Adrenal gland (tissue), 9 donors: ENCODE measurements at regions not wholly inside any gene's neighbourhood (a gene's known extent, or its start where the extent isn't known, plus 50 kb on each side); places are given as distances from the start of the nearest gene placed in this dataset.

Experiments
- DNase-seq, 7 donors: peaks; one replicate each; pipeline ENCODE4 v3.0.0-alpha.2; 2019 to 2020
- H3K27ac ChIP-seq, 5 donors: fragments of 200-600 bp; sonication (generic) in 4 of 5; 1 replicate in 3 of 5; 2 replicates in 2 of 5; pipeline versions ENCODE4 v1.5.1 to v1.8.0; 2016 to 2020; ENCODE audit warnings: mild to moderate bottlenecking in 1 of 5
- H3K27me3 ChIP-seq: fragments of 200-600 bp; 2 replicates; pipeline ENCODE4 v1.8.0; 2021
- H3K36me3 ChIP-seq, 2 donors: fragments of 200-600 bp; replicated peaks in 1 of 2; 1 replicate in 1 of 2; 2 replicates in 1 of 2; pipeline versions ENCODE4 v1.5.1 to v1.8.0; 2018 to 2022
- H3K4me1 ChIP-seq, 2 donors: fragments of 200-600 bp; replicated peaks in 1 of 2; 1 replicate in 1 of 2; 2 replicates in 1 of 2; pipeline versions ENCODE4 v1.5.1 to v1.8.0; 2018 to 2021
- H3K4me3 ChIP-seq, 4 donors: fragments of 200-600 bp; sonication (generic) in 3 of 4; one replicate each; pipeline ENCODE4 v1.5.1; 2016 to 2018
- H3K9me3 ChIP-seq, 3 donors: fragments of 200-600 bp; sonication (generic) in 1 of 3; replicated peaks in 1 of 3; 1 replicate in 2 of 3; 2 replicates in 1 of 3; pipeline versions ENCODE4 v1.5.1 to v1.8.0; 2016 to 2021
- POLR2A ChIP-seq, 2 donors: fragments of 450-650 bp; IDR thresholded peaks; one replicate each; pipeline ENCODE4 v1.6.1; 2017; ENCODE audit warnings: antibody characterized with exemption in 2 of 2, mild to moderate bottlenecking in 2 of 2, moderate library complexity in 1 of 2
- WGBS, 4 donors: extraction: QIAGEN DNeasy Blood & Tissue Kit in 2 of 4; methylation state at CpG; one replicate each; pipeline versions ENCODE4 v1.1.5 to v1.1.7; 2013 to 2017; 5-methylcytosine and 5-hydroxymethylcytosine counted together
- intact Hi-C, 2 donors: fragments of 100-400 bp; cut with DNase I; formaldehyde crosslinking; loops; one replicate each; pipeline versions ENCODE4 v1.14.1 to v1.15.0; 2022 to 2023
- TF ChIP-seq, protein P1 (sequence below), 6 experiments: fragments of 450-650 bp in 4 of 6; fragments of 200-600 bp in 2 of 6; sonication (generic) in 1 of 6; IDR thresholded peaks; 1 replicate in 5 of 6; 2 replicates in 1 of 6; pipeline versions ENCODE4 v1.5.1 to v1.8.0; 2016 to 2021; ENCODE audit warnings: antibody characterized with exemption in 6 of 6, mild to moderate bottlenecking in 2 of 6, moderate library complexity in 1 of 6
- donor health status: healthy with polysubstance abuse.
- donor health status: Bipolar disorder and iron deficiency.
- donor health status: DM: yes; HTN: yes; CAD: no.
- donor health status: DM: no; HTN: no; CAD: no.
- donor health status: DM: no; HTN: no; CAD: no.

GRCh38 chrX:74178536-74178935 is 125.4 kb upstream of the ZCCHC13 start:
- H3K27me3 ChIP-seq, result peaks cover 6% of the 10 kb centered on the region
- no peak overlapping the region for H3K27ac ChIP-seq
- 39 to 65% (median 55%) methylated on average over 12 of the region's 12 CpGs for WGBS, 4 donors
- H3K9me3 ChIP-seq, result no peaks in the 10 kb centered on the region
- no peaks in the 10 kb centered on the region for H3K36me3 ChIP-seq
- TF ChIP-seq, protein P1, sequence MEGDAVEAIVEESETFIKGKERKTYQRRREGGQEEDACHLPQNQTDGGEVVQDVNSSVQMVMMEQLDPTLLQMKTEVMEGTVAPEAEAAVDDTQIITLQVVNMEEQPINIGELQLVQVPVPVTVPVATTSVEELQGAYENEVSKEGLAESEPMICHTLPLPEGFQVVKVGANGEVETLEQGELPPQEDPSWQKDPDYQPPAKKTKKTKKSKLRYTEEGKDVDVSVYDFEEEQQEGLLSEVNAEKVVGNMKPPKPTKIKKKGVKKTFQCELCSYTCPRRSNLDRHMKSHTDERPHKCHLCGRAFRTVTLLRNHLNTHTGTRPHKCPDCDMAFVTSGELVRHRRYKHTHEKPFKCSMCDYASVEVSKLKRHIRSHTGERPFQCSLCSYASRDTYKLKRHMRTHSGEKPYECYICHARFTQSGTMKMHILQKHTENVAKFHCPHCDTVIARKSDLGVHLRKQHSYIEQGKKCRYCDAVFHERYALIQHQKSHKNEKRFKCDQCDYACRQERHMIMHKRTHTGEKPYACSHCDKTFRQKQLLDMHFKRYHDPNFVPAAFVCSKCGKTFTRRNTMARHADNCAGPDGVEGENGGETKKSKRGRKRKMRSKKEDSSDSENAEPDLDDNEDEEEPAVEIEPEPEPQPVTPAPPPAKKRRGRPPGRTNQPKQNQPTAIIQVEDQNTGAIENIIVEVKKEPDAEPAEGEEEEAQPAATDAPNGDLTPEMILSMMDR (IDR thresholded peaks at IDR 0.05), result no peak
- TF ChIP-seq POLR2A (IDR thresholded peaks at IDR 0.05), result no peak
- H3K4me1 ChIP-seq, result no peaks in the 10 kb centered on the region
- intact Hi-C loops, result no loop called here
- no peak overlapping the region for H3K4me3 ChIP-seq
- DNase-seq, result no peak

- TF ChIP-seq, protein P1 (IDR thresholded peaks at IDR 0.05), result no peak
- no peak for TF ChIP-seq POLR2A (IDR thresholded peaks at IDR 0.05)
- H3K4me3 ChIP-seq, result no peak overlapping the region
- H3K36me3 ChIP-seq, result no peaks in the 10 kb centered on the region
- intact Hi-C loops, result no loop called here
- peaks cover 0 to 16% (median 0%) of the 10 kb centered on the region in 3 donors for H3K9me3 ChIP-seq
- DNase-seq, result no peak
- peaks cover 5% of the 10 kb centered on the region for H3K27me3 ChIP-seq
- H3K4me1 ChIP-seq, result no peaks in the 10 kb centered on the region
- WGBS, 4 donors, result 79 to 97% (median 88%) methylated on average over 1 of the region's 1 CpG
- no peak overlapping the region for H3K27ac ChIP-seq
Observed at GRCh38 chrX:74171465-74171864, 132.5 kb upstream of the ZCCHC13 start.

DNA sequence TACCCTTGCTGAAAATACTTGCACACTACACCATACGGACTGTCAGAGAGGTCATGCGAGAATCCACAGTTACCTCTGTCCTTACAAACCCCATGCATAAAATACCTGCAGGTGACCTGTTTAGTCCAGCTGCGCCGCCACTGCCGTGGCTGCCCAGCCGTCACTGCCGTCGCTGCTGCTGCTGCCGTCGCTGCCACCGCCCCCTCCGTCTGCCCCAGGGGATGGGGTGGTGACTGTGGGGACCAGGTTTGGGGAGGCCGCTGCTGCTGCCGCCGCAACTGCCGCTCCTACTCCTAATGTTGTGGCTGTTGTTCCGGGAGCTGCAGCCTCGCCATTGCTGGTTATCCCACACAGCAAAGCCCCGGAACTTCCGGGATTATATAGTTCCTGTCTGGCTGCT is 141.8 kb upstream of the ZCCHC13 start:
- Histone ChIP-seq H3K27ac (no peak overlapping the region), H3K27me3 (no peaks in the 10 kb centered on the region), H3K4me1 (no peaks in the 10 kb centered on the region), H3K4me3 (no peak overlapping the region), H3K36me3 (no peaks in the 10 kb centered on the region), H3K9me3 (no peaks in the 10 kb centered on the region)
- intact Hi-C loops, result no loop called here
- DNase-seq, result no peak
- WGBS, 4 donors, result 92 to 100% (median 97%) methylated on average over 5 to 20 of the region's 20 CpGs
- TF ChIP-seq POLR2A (IDR thresholded peaks at IDR 0.05), result no peak
- TF ChIP-seq, protein P1 (IDR thresholded peaks at IDR 0.05), result no peak

GRCh38 chrX:74160816-74161215 is 143.2 kb upstream of the ZCCHC13 start:
- no peaks in the 10 kb centered on the region for H3K9me3 ChIP-seq
- H3K4me1 ChIP-seq, result no peaks in the 10 kb centered on the region
- no peak for DNase-seq
- H3K27ac ChIP-seq, result no peak overlapping the region
- H3K27me3 ChIP-seq, result no peaks in the 10 kb centered on the region
- intact Hi-C loops, result no loop called here
- H3K4me3 ChIP-seq, result no peak overlapping the region
- H3K36me3 ChIP-seq, result no peaks in the 10 kb centered on the region
- 74 to 100% (median 87%) methylated on average over 1 to 3 of the region's 3 CpGs for WGBS, 4 donors
- no peak for TF ChIP-seq POLR2A (IDR thresholded peaks at IDR 0.05)
- TF ChIP-seq, protein P1 (IDR thresholded peaks at IDR 0.05), result no peak
